G401 (cell line): ENCODE measurements at regions not wholly inside any gene's neighbourhood (a gene's known extent, or its start where the extent isn't known, plus 50 kb on each side); places are given as distances from the start of the nearest gene placed in this dataset.
"Not testable (repeated sequence)": the region's sequence is repeated elsewhere in the genome, so short reads cannot be mapped to it uniquely, and the experiment has no call there.

ENCODE experiments used
- DNase-seq: peaks from one replicate; pipeline ENCODE4 v3.0.0-alpha.2; 2015; ENCODE audit warnings: low spot score
- in situ Hi-C: cut with HindIII; loops from 2 replicates; pipeline ENCODE4 v1.10.0; 2016; ENCODE audit warnings: low sequenced_read_pairs, mixed read lengths

GRCh38 chr4:56575820-56576429, 70.3 kb downstream of the ARL9 start:
- DNase-seq, result peak; percentile 2
- in situ Hi-C loops, result no loop called here

DNA sequence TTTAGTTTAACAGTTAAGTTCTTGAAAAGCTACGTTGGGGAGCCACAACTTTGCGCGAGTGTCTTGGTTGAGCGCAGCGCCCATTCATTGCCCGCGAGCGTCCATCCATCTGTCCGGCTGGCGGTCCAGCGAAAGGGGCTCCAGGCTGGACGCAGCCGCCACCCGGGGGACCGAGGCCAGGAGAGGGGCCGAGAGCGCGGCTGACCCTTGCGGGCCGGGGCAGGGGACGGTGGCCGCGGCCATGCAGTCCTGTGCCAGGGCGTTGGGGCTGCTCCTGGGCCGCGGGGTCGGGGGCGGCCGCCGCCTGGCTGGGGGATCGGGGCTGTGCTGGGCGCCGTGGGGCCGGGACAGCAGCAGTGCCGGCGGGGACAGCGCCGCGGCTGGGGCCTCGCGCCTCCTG, 86.8 kb downstream of the ARL9 start:
- in situ Hi-C loops, DNase-seq: not testable (repeated sequence)
